GM12873 (cell line): ENCODE measurements at regions not wholly inside any gene's neighbourhood (a gene's known extent, or its start where the extent isn't known, plus 50 kb on each side); places are given as distances from the start of the nearest gene placed in this dataset.

Experiments used
- CTCF ChIP-seq: IDR thresholded peaks from 2 replicates; pipeline ENCODE4 v1.5.1; 2012; ENCODE audit warnings: low read depth, mild to moderate bottlenecking, moderate library complexity, low read length, control low read depth; ENCODE audit not compliant: insufficient read depth; ENCODE audit errors: missing control alignments

GRCh38 chr2:128391679-128392078, 73.0 kb upstream of the HS6ST1 start:
- no peak for TF ChIP-seq CTCF

GRCh38 chr2:128392207-128392606, 73.5 kb upstream of the HS6ST1 start:
- TF ChIP-seq CTCF: no peak

GRCh38 chr2:128394007-128394730, 75.5 kb upstream of the HS6ST1 start:
- no peak for TF ChIP-seq CTCF

- TF ChIP-seq CTCF: no peak
These were observed 76.5 kb upstream of the HS6ST1 start for GRCh38 chr2:128395196-128395595.

GRCh38 chr2:128395640-128396499, 77.2 kb upstream of the HS6ST1 start:
- TF ChIP-seq CTCF: no peak

GRCh38 chr2:128396500-128396891, 77.8 kb upstream of the HS6ST1 start:
- TF ChIP-seq CTCF: no peak

- TF ChIP-seq CTCF: no peak
These were observed 78.3 kb upstream of the HS6ST1 start for GRCh38 chr2:128396946-128397345.
